Osteoblast (primary cell): ENCODE measurements at regions not wholly inside any gene's neighbourhood (a gene's known extent, or its start where the extent isn't known, plus 50 kb on each side); places are given as distances from the start of the nearest gene placed in this dataset.

Experiments
- DNase-seq: peaks from one replicate; pipeline ENCODE4 v3.0.0; 2011; ENCODE audit warnings: low spot score, mixed read lengths; ENCODE audit not compliant: insufficient read length; ENCODE audit errors: missing footprints
- H2AFZ ChIP-seq: 2 replicates; pipeline ENCODE4 v1.6.0; 2011; ENCODE audit warnings: mild to moderate bottlenecking, low read length
- H3K27ac ChIP-seq: 2 replicates; pipeline ENCODE4 v1.5.1; 2011; ENCODE audit warnings: mild to moderate bottlenecking, low read depth, low read length, moderate library complexity
- H3K27me3 ChIP-seq: 2 replicates; pipeline ENCODE4 v1.6.0; 2012; ENCODE audit warnings: mild to moderate bottlenecking, control low read depth, inconsistent platforms, low read length, moderate library complexity; ENCODE audit not compliant: insufficient read depth
- H3K36me3 ChIP-seq: 2 replicates; pipeline ENCODE4 v1.5.1; 2011; ENCODE audit warnings: mild to moderate bottlenecking, low read length, control low read depth, moderate library complexity; ENCODE audit not compliant: insufficient read depth
- H3K4me1 ChIP-seq: 2 replicates; pipeline ENCODE4 v1.5.1; 2011; ENCODE audit warnings: mild to moderate bottlenecking, low read length, control low read depth, moderate library complexity; ENCODE audit not compliant: insufficient read depth
- H3K4me2 ChIP-seq: 2 replicates; pipeline ENCODE4 v1.6.0; 2011; ENCODE audit warnings: mild to moderate bottlenecking, low read length; ENCODE audit not compliant: insufficient read depth
- H3K4me3 ChIP-seq: fragments of 200-600 bp; sonication (generic); 3 replicates; pipeline ENCODE4 v1.5.1; 2012; ENCODE audit warnings: mild to moderate bottlenecking, low read length, inconsistent platforms; ENCODE audit not compliant: insufficient read depth
- H3K79me2 ChIP-seq: 2 replicates; pipeline ENCODE4 v1.6.0; 2012; ENCODE audit warnings: mild to moderate bottlenecking, low read length, control low read depth, inconsistent platforms; ENCODE audit not compliant: insufficient read depth
- H3K9me3 ChIP-seq: 2 replicates; pipeline ENCODE4 v1.5.1; 2011; ENCODE audit warnings: low read depth, low read length, control low read depth
- H4K20me1 ChIP-seq: 2 replicates; pipeline ENCODE4 v1.6.0; 2012; ENCODE audit warnings: mild to moderate bottlenecking, low read length, control low read depth; ENCODE audit not compliant: insufficient read depth
- TF ChIP-seq, protein P1 (sequence below): IDR thresholded peaks from 2 replicates; pipeline ENCODE4 v1.5.1; 2011; ENCODE audit warnings: mild to moderate bottlenecking, low read depth, low read length, moderate library complexity; ENCODE audit errors: extremely low read depth

DNA sequence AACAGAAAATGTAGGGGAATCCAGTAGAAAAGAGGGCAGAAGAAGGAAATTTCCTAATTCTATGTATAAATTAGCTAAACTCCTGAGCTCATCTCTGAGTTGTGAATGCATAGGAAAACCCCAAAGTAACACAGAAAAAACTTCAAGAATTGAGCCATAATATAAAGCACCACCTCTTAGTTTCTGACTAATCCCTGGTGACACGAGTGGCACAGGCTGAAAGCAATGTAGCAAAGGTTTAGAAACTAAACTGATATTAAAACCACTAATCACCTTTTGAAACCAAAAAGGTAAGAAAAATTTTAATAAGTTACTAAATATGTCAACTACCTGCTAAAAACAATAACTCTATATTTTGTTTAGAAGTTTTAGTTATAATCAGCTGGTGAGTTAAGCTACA is 255.6 kb upstream of the NECTIN3 start:
- Histone ChIP-seq H4K20me1 (no peaks in the 10 kb centered on the region), H3K9me3 (no peaks in the 10 kb centered on the region), H3K36me3 (no peaks in the 10 kb centered on the region), H3K27ac (peak overlapping the region; percentile 76), H2AFZ (no peak overlapping the region), H3K79me2 (no peaks in the 10 kb centered on the region), H3K4me2 (no peak overlapping the region), H3K4me1 (peaks cover 31% of the 10 kb centered on the region), H3K4me3 (no peak overlapping the region), H3K27me3 (no peaks in the 10 kb centered on the region)
- no peak for DNase-seq
- TF ChIP-seq, protein P1, sequence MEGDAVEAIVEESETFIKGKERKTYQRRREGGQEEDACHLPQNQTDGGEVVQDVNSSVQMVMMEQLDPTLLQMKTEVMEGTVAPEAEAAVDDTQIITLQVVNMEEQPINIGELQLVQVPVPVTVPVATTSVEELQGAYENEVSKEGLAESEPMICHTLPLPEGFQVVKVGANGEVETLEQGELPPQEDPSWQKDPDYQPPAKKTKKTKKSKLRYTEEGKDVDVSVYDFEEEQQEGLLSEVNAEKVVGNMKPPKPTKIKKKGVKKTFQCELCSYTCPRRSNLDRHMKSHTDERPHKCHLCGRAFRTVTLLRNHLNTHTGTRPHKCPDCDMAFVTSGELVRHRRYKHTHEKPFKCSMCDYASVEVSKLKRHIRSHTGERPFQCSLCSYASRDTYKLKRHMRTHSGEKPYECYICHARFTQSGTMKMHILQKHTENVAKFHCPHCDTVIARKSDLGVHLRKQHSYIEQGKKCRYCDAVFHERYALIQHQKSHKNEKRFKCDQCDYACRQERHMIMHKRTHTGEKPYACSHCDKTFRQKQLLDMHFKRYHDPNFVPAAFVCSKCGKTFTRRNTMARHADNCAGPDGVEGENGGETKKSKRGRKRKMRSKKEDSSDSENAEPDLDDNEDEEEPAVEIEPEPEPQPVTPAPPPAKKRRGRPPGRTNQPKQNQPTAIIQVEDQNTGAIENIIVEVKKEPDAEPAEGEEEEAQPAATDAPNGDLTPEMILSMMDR: no peak

DNA sequence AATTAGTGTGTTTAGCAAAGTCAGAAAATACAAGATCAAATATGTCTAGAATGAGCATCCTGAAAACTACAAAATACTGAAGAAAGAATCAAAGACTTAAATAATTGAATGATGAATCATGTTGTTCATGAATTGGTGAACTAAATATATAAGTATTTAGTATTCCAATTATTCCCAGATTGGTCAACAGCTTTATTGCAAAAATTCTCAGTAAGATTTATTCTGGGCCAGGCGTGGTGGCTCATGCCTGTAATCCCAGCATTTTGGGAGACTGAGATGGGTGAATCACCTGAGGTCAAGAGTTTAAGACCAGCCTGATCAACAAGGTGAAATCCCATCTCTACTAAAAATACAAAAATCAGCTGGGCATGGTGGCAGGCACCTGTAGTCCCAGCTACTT is 250.0 kb upstream of the NECTIN3 start:
- Histone ChIP-seq H2AFZ (no peak overlapping the region), H3K9me3 (no peaks in the 10 kb centered on the region), H3K27ac (no peak overlapping the region), H3K79me2 (no peaks in the 10 kb centered on the region), H3K27me3 (no peaks in the 10 kb centered on the region), H3K36me3 (no peaks in the 10 kb centered on the region), H3K4me3 (no peak overlapping the region), H3K4me2 (no peak overlapping the region), H4K20me1 (no peaks in the 10 kb centered on the region), H3K4me1 (no peaks in the 10 kb centered on the region)
- no peak for DNase-seq
- TF ChIP-seq, protein P1: no peak

DNA sequence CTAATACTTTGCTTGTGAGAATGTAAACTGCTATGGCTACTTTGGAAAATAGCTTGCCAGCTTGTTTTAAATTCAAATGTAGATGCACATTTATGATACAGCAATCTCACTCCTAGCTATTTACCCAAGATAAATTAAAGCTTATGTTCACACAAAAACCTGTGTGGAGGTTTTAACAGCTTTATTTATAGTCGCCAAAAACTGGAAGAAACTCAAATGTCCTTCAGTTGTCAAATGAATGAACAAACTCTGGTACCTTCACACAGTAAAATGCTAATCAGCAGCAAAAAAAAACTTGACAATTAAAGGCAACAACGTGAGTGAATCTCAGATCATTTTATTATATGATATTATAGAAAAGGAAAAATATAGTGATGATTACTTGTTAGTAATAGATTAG is 248.6 kb upstream of the NECTIN3 start:
- H2AFZ ChIP-seq: no peak overlapping the region

DNA sequence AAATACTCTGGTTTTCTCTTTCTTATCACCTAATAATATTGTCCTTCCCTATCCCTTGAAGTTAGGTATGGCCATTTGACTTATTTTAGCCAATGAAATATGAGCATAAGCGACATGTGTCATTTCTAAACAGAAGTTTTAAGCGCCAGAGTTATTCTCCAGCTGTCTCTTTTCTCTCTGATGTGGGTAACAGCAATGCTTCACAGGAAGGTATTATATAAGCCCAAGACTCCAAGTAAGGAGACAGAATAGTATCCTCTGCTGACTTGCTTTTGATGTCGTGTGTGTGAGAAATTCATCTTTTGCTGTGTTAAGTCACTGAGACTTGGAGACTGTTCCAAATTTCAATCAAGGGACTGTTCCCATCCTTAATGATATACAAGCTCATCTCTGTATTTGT is 224.6 kb upstream of the NECTIN3 start:
- Histone ChIP-seq H3K27ac (no peak overlapping the region), H3K79me2 (no peaks in the 10 kb centered on the region), H4K20me1 (no peaks in the 10 kb centered on the region), H3K4me3 (no peak overlapping the region), H3K36me3 (no peaks in the 10 kb centered on the region), H3K4me2 (no peak overlapping the region), H3K9me3 (no peaks in the 10 kb centered on the region), H2AFZ (no peak overlapping the region), H3K4me1 (no peaks in the 10 kb centered on the region), H3K27me3 (no peaks in the 10 kb centered on the region)
- TF ChIP-seq, protein P1: no peak
- no peak for DNase-seq

More for the DNA sequence above, 248.6 kb upstream of the NECTIN3 start:
- Histone ChIP-seq H3K4me2 (no peak overlapping the region), H3K79me2 (no peaks in the 10 kb centered on the region), H4K20me1 (no peaks in the 10 kb centered on the region), H3K27ac (no peak overlapping the region), H3K36me3 (no peaks in the 10 kb centered on the region), H3K4me3 (no peak overlapping the region), H3K4me1 (no peaks in the 10 kb centered on the region), H3K9me3 (no peaks in the 10 kb centered on the region), H3K27me3 (no peaks in the 10 kb centered on the region)
- no peak for DNase-seq
- TF ChIP-seq, protein P1: no peak
